GM19025 (cell line): ENCODE measurements at regions not wholly inside any gene's neighbourhood (a gene's known extent, or its start where the extent isn't known, plus 50 kb on each side); places are given as distances from the start of the nearest gene placed in this dataset.

Source experiments
- ATAC-seq: cut with Tn5 transposase; IDR thresholded peaks from one replicate; pipeline ENCODE4 v1.9.1; 2021; ENCODE audit warnings: mild to moderate bottlenecking, low read depth, moderate library complexity; ENCODE audit not compliant: unreplicated experiment

DNA sequence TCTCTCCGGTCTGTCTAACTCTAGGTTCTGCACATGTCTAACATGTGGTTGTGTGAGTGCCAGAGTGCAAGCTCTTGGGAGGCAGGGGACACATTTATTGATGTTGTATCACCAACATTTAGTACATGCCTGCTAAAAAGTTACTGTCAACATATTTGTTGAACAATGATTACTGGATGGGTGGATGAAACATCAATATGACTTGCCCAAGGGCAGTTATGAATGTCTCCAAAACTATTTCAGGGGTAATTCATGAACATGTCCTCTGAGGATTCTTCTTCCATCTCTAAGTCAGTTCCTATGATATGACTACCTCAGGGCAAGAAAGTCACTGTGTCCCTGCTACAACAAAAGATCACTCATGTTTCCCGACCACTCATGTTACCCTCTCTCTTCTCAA lies 91.3 kb upstream of the STEAP1B start:
- ATAC-seq = no peak

DNA sequence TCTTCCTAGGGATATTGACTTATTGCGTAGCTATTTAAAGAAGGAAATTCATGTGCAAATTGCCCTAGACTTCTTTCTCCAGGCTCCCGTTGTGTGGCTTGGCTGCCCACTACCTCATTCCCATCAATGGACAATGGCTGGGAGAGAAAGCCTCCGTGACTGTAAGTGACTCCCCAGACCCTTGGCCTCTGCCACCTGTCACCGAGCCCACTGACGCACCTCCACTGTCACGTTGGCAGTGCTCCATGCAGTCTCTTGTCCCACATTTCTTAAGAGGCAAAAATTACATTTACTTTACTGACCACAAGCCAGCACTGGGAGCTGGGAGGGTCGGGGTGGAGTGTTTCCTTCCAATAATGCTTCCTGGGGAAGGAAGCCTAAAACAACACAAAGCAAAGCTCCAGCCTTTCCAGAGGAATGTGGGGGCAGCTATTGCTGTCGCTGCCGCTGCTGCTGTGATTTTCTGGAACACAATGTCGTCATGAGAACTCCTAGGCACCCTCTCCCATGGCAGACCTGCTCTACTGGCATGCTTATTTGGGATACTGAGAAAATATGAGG lies 89.7 kb upstream of the STEAP1B start:
- ATAC-seq = no peak

DNA sequence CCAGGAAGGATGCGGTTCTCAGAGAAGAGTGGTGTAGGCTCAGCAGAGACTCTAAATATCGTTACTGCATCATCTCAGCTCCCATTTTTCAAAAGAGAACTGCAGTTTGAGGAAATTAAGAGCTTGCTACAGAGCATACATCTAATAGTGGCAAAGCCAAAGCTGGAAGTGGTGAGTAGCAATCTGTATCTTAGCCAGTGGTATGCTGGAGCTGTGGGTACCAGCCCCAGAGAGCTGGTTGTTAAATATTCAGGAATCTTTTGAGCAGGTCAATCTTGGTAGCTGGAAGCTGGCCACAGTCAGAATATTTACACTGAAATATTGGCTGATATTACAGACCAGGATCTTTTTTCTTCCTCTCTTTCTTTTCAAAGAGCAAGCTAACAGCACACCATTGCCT lies 88.4 kb upstream of the STEAP1B start:
- no peak for ATAC-seq

DNA sequence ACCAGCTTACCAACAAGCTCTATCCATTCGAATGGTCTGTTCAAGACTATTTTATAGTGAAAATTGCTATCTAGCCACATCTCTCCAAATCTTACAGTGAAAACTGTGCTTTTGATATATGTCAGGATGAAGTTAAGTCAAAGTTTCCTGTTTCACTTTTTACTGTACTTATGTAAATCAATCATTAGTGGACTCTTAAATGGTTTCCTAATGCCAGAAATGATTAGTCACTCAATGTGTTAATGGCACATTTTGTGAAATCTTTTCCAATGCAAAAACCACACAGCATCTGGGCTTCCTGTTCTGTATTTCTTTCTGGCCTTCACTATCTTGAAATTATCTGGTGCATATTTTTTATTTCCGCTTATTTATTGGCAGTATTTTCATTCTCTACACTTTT lies 87.3 kb upstream of the STEAP1B start:
- ATAC-seq = no peak

DNA sequence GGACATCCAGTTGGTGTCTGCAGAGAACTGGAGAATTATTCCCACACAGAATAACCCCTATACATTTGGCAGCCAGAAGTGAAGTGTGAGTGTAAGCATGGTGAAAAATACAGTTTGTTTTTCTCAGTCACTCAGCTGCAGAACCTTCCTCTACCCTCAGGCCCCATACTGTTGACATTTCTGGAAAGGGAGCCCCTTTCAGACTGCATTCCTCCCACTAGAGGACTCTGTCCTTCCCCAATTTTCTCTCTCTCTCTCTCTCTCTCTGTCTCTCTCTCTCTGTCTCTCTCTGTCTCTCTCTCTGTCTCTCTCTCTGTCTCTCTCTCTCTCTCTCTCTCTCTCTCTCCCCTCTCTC lies 86.8 kb upstream of the STEAP1B start:
- no peak for ATAC-seq

DNA sequence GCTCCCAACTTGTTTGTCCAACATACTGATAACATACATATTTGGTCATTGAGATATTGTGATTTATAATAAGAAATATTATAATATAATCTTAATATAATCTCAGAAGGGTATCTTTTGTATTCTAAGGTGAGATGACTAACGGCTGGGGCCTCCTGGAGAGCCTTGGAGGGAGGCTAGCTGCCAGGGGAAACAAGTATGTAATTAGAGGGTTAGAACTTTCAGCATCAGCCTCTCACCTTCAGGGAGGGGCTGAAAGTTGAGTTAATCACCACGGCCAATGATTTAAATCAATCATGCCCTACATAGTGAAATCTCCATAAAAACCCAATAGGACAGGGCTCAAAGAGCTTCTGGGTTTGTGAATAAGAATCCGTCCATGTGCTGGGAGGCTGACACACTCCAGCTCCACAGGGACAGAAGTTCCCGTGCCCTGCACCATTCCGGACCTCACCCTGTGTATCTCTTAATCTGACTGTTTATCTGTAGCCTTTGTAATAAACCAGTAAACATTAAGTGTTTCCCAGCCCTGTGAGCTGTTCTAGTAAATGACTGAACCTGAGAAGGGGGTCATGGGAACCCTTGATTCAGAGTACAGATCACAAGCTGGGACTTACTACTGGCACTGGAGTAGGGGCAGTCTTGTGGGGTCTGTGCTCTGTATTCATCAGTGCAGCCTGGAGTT lies 86.3 kb upstream of the STEAP1B start:
- ATAC-seq = no peak

DNA sequence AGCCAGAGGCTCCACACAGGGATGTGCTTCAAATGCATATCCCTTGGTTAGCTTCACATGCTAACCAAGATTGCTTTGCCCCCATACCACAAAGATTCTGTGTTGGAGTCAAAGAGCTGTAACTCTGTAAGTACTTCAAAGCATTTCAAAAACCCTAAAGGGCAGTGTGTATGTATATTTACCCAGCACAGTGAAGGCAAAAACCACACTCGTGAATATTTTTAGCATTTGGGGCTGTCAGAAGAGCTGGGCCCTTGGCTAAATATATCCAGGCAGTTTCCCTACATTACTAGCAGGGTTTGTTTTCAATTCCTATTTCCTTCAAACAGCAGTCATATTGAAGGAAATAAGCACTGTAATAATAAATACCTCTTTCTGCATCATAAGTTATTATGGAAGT lies 84.2 kb upstream of the STEAP1B start:
- no peak for ATAC-seq

DNA sequence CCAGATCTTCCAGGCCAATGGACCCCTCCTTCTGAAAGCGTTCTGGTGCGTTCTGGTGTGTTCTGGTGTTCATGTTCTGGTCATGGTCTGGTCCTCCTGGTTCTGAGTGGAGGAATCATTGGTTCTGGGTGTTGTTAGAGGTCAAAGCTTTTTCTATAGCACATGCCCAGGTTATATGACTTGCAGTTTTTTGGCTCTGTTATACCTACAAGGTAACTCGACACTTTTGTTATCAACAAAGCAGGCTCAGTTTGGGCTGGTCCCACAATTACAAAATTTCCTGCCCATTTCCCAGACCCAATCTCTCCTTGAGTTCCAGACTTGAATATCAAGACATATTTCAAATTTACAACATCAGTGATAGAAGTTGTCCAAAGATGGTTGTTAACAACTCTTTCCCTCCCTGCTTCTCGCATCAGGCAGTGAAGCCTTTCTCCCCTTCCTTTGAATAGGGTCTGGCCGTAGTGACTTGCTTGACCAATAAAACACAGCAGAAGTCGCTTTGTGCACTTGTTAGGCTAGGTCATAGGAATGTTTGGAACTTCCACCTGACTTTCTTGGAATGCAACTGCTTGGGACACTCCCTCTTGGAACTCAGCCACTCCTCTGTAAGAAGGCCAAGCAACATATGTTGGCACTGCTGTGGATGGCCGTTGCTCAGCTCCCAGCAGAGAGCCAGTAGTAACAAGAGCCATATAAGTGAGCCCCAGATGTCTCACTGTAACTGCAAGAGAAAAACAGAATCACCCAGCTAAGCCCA lies 83.1 kb upstream of the STEAP1B start:
- ATAC-seq = no peak

DNA sequence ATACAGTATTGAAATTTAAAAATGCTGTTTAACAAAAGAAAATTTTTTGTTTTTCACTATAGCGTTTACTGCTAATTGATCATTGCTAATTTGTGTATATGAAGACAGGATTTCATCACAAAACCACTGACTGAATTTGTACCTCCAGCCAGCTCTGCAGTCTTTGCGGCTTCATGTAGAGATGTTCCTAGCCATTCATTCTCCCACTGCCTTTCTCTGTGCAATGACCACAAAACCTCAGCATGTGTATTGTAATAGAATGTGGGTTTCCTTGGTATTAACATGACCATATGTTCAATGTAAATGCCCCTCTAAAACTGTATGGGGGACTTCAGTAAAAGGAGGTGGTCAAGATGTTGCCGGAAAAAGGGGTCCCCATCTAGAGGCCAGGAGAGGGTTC lies 81.1 kb upstream of the STEAP1B start:
- no peak for ATAC-seq

DNA sequence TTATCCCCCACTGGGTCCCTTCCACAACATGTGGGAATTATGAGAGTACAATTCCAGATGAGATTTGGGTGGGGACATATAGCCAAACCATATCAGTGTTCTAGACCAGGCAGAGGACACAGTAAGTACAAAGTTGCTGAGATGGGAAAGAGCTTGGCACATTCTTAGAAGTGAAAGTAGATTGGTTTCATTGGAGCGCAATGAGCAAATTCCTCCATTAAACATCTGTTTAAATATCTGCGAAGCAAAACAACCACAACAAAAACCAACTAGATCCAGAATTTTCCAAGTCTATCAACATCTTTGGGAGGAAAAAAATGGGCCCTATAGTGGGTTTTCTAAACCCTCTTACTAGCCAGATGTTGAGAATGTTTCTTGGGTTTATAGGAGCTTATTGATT lies 80.0 kb upstream of the STEAP1B start:
- no peak for ATAC-seq

DNA sequence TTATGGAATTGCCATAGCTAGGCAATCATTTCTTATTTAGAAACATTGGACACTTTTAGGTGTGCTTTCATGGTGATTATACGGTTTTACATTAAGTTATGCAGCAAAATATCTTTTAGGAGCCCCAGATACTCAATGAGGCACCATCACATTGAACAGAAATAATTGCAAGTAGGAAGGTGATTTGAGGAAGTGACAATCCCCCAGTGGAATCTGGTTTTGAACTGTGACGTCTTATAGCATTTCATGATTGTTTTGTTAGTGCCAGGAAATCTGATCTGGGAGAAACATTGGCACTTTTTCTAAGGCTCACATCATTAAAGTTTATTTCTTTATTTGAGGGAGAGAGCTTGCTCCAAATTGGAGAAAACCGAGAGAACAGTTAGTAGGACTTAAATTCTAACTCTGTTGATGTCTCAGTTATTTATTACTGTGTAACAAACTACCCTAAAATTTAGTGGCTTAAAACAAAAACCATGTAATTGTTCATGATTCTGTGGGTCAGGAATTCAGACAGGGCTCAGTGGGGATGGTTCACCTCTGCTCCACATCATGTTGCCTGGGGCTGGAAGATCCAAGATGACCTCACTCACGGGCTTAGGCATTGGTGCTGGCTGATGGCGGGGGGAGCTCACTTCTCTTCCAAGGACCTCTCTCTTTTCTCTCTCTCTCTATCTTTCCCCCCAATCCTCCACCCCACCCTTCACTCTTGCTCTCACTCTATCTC lies 78.2 kb upstream of the STEAP1B start:
- no peak for ATAC-seq

DNA sequence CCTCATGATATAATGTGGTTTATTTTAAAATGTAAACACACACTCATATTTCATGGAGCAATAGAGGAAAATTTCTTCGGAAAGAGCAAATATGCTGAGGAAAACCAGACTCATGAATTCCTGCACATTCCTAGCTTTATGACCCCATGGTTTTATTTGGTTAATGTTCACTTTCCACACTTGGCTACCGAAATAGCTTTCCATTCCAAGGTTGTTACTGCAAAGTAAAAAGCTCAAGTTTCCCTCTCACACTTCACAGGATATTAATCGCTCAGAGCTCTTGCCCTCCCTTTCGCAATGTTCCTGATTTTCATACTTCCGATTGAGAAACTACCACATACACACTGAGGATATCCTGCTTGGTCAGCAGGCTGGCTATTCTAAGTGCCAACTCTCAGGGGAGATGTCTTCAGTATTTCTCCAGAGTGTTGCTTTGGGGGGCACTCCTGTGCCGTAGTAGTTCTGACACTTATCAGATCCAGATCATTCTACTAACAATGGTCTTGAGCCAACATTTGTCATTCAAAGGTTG lies 77.5 kb upstream of the STEAP1B start:
- no peak for ATAC-seq

DNA sequence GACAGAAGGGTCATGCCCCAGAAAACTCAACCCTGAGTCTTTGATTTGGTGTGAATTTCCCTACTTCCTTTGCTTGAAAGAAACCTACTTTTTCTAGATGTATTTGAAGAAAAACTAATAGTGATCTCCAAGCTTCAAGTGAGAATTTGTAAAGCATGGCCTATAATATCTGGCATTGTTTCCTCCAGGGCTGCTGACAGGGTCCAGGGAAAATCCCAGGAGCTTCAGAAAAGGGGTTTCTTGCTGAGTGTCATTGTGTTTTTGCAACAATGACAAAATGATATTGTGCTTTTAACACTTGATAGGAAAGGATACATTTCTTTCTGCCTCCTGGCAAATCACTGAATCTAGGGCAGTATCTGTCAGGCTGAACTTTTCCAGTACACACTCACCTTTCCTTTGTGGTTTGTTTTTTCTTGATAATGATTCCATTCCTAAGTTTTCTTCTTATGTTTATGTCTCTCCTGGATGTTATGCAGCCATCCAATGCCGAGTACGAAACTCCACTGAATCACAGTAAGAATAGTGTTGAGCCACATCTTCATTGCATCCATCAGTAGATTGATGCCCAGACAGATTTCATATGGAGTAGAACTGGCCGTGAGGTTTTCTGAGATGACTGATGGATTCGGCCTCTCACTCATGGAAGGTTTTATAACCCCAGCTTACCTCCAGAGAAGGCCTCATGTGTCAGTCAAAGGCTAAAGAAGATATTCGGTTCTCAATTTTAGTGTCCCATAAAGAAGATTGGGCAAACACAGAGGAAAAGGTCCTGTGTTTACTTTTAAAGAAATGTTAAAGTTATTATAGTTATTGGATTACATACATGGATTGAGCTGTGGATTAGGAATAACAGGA lies 76.9 kb upstream of the STEAP1B start:
- ATAC-seq = no peak

DNA sequence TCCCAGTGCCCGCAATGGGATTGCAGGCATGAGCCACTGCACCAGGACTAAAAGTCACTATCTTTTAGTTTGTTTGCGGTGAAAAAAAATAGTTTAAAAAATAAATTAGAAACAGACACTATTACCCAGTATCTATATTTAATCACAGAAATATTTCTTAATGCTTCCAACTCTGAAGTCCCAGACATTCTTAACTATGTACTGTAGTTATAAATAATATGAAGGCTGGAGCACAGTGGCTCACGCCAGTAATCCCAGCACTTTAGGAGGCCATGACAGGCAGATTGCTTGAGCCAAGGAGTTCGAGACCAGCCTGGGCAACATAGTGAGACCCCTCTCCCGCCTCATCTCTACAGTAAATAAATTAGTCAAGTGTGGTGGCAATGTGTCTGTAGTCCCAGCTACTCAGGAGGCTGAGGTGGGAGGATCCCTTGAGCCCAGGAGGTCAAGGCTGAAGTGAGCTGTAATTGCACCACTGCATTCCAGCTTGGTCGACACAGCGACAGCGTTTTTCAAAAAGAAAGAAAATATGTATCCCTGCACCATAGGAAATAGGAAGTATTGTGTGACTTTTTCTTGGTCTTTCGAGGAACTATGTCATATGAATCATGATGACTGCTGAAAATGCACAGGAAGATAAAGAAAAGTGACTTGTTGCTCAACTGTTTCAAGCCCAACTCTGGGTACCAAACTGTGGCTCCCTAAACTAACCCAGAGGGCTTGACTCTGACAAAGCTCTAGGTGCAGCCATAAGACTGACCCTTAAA lies 74.9 kb upstream of the STEAP1B start:
- ATAC-seq = no peak

DNA sequence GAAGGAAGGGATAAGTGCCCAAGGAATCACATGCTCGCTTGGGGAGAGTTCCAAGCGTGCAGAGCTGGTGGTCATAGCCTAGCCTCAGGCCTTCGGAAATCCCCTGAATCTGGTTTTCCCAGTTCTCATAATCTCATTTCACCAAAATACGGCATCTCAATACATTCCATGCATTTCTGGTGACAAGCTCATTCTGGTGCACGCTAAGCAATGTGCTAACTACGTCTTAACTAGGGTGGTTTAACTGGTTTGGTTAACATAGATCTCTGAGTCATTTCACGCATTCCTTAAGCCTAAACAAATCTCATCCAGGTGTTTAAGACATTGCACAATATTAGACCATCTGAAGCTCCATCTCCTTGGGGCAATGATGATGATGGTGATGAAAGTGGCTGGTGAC lies 72.9 kb upstream of the STEAP1B start:
- ATAC-seq = no peak

DNA sequence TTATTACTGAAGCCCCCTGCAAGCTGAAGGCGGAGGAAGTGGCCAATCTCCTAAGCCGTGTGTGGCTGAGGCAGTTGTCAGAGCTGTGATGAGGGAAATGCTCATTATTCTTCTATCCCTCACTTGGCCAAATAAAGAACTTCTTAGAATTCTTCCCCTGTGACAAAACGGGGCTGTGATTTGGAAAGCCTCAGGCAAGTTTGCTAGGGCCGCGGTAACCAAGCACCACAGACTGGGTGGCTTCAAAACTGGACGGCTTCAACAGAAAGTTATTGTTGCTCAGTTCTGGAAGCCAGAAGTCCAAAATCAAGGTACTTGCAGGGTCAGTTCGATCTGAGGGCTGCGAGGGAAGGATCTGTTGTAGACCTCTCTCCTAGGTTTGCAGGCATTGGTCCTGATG lies 72.3 kb upstream of the STEAP1B start:
- ATAC-seq = no peak

DNA sequence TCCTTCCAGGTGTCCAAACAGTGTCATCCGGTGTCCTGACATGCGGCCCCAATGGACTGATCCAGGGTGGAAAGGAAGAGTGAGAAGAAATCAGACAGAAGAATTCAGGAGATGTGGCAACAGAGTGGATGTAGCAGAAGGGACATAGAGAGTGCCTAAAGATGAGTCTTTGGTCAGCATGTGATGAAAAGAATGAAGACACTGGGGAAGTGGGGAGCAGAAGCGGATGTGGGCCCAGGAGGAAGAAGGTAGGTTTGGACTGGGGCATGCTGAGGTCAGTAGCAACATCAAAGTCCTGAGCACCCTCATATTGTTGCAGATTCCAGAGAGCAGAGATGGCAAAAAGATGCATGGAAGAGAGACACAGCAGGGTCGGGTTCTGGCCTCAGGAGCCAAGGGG lies 71.8 kb upstream of the STEAP1B start:
- ATAC-seq = no peak

DNA sequence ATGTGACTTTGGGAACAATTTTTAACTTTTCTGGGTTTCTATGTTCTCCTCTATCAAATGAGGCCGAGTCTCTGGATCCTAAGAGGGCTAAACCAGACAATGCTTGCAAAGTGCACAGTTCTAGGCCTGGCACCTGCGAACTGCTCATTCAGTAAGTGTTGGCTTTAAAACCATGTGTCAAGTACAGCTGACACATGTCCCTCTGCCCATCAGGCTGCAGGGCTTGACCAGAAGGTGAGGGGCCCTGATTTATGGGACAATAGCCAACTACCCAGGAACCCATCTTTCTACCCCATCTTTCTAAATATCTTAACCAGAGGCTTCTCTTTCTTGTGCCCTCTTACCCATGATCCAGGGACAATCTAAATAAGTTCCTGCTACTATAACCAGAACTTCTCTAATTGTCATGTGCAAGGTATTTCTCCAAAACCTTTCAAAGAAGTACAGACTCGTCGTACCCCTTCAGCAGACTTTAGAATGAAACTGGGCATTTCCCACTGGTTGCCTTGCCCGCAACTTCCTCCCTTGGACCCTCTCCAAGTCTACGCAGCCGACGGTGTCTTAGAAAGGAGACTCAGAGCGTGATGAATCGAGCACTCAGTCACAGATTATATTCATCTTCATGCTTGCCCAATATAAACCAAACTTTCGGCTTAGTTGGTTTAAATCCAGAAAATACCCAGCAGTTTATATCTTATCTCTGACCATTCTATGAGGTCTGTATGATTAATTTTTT lies 69.8 kb upstream of the STEAP1B start:
- ATAC-seq = no peak

DNA sequence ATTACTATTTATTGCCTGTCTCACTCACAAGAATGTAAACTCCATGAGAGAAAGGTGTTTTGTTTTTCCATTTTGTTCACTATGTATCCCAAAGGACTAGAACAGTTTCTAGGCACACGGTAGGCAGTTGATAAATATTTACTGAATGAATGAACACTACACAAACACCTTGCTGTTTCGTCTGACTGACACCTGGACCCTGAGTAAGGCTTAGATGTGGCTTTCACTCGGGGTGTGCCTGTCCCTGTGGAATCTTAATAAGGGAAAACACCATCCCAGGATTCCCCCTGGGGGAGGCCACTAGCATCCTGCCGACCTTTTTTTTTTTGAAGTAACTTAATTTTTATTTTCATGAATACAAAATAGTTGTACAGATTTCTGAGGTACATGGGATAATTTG lies 66.6 kb upstream of the STEAP1B start:
- ATAC-seq = no peak
